ENCODE measurements at regions not wholly inside any gene's neighbourhood (a gene's known extent, or its start where the extent isn't known, plus 50 kb on each side); places are given as distances from the start of the nearest gene placed in this dataset.

- no peak for DNase-seq
These were observed 187.1 kb downstream of the BCOR start for GRCh38 chrX:39910651-39911050.

DNA sequence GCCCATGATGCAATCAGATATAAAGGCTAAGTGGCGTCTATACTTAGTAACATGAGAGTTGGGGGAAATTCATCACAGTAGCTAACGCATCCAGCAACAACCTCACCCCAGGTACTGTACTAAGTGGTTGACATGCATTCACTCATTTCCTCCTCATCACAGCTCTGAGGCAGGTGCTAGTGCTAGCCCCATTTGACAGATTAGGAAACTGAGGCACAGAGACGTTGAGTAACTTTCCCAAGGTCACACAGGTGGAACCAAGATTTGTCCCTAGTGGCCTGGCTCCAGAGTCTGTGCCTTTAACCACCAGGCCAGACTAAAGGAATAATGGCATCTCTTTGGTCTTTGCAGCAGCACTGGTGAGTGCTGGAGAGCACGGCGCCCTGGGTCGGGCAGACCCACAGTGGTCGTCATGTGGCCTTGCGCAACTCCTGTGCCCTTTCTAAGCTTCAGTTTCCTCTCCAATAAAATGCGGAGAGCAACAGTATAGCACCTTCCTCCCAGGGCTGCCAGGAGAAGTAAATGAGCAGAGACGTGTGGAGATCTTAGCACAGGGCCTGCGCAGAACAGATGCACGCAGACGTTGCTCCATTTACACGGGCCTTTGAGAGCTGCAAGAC lies 186.4 kb downstream of the BCOR start:
- no peak for DNase-seq

GRCh38 chrX:39912126-39912525 lies 185.6 kb downstream of the BCOR start:
- no peak for DNase-seq

DNA sequence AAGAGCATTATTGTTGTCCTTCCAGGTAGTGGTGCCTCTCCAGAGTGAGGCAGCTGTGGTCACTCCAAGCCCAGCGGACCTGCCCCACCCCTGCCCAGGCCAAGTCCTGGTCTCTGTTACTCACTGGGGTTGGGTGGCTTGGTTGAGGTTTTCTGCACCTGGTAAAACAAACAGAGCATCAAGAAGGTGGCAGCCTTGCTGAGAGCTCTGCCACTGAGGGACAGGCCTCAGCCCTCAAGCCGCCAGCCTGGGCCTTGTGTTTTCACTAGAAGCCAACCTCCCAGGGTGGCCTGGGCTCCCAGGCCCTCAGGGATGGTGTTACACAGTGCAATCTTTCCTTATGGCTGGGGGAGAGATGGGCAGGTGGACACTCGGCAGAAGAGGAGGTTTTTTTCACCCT lies 182.7 kb downstream of the BCOR start:
- no peak for DNase-seq

DNA sequence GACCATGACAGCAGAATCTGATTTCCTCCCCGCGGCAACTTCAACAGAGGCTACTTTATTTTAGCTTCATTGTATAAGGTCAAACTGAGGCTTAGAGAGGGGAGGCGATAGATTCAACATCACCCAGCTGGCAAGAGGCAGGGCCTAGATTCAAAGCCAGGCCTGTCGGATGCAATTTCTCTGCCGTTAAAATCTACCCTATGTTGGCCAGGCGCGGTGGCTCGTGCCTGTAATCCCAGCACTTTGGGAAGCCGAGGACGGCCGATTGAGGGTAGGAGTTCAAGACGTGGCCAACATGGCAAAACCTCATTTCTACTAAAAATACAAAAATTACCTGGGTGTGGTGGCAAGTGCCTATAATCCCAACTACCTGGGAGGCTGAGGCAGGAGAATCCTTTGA lies 182.2 kb downstream of the BCOR start:
- no peak for DNase-seq

- DNase-seq: no peak
These were observed 175.9 kb downstream of the BCOR start for GRCh38 chrX:39921838-39922237.

DNA sequence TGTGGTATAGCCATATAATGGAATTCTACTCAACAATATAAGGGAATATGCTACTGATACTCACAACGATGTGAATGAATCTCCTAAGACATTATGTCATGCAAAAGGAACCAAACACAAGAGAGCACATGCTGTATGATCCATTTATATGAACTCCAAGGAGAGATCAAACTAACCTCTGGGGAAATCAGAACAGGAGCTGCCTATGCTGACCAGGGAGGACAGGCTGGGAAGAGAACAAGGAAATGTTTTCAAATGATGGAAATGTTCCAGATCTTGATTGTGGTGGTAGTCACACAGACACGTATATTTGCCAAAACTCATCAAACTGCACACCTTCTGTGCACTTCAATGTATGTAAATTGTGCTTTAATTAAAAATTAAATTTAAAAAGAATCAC lies 175.3 kb downstream of the BCOR start:
- DNase-seq: no peak

DNA sequence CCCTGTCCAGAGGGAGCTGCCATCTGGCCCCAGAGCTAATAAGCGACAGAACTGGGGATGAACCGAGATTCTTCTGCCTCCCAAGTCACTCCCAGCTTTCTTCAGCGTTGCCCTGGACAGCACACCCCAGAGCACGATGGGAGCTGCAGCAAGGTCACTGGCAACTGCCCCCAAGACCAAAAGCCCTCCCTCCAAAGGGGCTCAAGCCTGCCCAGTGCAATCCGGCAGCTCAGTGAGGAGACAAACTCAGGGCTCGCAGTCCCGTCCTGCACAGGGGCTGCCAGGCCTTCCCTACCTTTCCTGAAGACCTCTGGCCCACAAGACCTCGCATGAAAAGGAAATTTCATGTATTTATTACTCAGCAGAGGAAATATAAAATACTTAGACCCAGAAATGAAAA lies 174.8 kb downstream of the BCOR start:
- no peak for DNase-seq

DNA sequence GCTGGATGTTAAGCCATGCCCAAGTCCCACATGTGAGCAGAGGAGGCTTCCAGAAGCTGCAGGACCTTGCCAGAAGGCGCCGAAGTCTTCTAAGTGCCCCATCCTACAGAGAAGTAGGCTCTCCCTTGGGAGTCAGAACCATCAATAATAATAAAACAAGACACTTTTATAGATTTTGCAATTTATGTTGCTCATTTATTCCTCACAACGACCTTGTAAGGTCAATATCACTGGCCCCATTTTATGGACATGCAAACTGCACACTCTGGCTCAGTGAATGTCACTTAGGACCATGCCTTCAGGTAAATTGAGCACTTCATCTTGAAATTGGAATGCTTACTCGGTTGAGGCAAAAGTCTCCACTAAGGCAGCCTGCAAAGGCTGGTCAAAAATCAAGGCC lies 170.4 kb downstream of the BCOR start:
- no peak for DNase-seq

DNA sequence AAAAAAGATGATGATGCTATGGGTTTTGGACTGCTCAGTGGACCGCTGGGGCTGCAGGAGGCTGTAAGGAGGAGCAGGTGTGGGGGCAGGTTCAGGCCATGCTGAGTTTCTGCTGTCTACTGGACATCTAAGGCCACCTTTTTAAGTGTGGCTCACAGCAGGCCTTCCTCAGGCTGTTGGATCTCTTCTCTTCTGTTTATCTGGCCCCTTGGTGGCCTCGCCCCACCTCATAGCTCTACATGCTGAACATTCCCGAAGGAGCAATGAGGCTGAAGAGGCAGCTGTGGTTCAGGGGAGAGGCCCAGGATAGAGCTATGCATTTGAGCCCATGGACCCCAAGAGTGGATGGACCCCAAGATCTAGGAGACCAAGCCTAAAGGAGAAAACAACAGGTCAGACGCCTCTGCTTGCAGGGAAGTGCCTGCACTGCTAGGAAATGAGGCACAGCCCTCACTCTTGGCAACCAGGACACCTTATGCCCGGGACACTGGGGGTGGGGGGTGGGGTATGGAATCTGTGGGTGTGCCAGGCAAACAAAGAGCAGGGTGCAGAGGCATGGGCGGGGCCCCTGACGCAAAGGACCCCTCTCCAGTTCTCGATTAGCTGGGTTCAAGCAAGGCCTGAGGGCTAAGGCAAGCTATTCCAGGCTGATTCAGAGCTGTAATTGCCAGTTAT lies 168.9 kb downstream of the BCOR start:
- no peak for DNase-seq

- no peak for DNase-seq
These were observed 168.3 kb downstream of the BCOR start for GRCh38 chrX:39929379-39930025.

DNA sequence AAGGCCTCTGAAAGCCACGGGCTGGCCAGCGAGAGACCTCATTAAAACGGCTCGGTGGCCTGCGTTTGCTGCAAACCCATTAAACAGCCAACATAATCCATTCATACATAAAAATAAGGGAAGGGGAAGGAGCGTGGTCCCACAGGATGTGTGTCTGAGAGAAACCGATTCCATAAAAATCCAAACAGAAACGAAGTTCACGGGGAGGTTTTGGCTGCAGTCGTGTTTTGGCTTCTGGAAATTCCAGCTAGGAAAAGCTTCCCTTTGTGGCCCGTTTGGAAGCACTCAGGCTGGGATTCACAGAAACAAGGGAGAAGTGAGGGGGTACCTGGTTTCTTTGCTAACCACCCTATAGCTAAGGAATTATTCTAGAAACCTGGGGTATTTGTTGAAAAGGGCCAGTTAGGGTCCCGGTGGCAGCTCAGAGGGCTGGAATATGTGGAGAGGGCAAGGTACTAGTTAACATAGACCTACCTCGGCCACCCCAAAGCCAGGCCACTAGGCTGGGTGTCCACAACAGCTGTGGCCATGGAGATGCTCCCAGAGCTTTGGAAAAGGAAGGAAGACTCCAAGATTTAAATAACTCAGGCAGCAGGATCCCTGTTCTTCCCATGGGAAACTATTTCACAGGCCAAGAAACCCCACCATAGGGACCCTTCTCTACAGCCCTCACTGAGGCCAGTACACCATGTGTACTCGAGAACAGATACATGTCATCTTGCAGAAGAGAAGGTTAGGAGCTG lies 166.8 kb downstream of the BCOR start:
- DNase-seq: no peak

DNA sequence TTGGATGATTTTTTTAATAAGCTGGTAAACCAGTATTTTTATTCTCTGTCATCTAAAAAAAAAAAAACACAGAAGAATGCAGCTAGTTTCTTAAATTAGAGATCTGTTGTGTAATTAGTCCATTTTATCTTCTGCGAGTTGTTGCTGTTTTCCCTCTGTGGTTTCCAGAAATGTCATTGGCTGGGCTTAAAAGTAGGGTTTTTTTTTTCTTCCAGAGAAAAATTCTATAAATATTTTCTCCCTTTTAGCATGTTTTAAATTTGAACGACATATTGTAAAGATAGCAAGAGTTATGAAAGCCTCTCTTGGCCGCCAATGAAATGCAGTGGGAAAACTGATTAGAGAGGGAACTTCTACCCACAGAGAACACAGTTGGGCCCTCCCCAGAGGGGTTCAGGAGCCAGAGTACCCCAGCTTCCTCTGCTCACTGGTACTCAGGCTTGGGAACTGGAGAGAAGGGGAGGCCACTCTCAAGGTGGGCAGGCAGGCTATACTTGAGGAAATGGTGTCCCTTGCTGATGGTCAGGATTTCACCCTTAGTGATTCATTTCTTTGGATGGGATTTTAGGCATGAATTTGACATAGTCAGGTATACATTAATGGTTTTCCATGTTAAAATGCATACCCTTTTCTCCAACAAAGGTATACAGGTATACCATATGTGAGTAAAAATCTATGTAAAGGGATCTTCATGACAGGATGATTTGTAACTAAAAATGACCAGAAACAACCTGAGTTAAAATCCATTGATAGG lies 166.1 kb downstream of the BCOR start:
- no peak for DNase-seq

DNA sequence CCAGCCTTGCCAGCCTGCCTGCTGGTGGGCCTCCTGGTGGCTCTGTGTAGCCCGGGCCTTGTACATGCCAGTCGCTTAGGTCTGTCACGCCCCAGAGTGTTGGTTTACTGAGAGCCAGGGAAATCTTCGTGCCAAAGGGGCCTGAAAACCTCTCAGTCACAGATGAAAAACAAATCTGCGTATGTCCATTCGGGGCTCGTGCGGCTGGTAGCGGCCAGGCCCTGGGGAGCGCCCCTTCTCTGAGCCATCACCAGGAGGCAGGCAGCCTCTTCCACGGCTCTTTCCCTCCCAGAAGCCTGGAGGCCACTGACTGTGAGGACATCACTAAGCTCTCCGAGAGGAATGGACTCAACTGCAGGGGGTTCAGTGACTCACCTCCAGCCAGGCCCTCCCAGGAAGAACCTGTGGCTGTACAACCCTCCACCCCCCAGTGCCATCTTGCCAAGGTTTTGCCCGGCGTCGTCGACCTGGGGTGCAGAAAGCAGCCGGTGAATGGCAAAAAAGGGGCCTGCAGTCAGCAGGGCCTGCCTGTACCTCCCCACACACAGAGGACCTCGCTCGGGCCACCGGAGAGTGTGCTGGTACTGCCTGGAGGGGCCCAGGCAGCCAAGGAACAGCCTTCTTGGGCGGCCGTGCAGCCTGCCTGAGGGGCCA lies 162.2 kb downstream of the BCOR start:
- DNase-seq: no peak

- DNase-seq: no peak
These were observed 160.6 kb downstream of the BCOR start for GRCh38 chrX:39936886-39937770.

GRCh38 chrX:39938466-39938865 lies 159.3 kb downstream of the BCOR start:
- no peak for DNase-seq

DNA sequence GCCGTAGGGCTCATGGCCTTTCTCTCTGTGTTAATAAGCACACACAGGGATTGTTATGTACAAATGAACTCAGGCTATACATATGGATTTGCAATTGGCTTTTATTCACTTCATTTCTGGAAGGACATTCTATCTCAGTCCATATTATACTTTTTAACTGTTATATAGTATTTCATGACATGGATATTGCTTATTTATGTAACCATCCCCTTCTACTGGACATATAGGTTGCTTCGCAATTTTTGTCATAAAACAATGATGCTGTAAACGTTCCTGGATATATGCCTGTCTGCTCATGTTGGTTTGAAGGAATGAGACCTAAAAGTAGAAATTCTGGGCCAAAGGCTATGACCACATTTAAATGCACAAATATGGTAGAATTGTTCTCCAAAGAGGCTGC lies 158.1 kb downstream of the BCOR start:
- DNase-seq: no peak

DNA sequence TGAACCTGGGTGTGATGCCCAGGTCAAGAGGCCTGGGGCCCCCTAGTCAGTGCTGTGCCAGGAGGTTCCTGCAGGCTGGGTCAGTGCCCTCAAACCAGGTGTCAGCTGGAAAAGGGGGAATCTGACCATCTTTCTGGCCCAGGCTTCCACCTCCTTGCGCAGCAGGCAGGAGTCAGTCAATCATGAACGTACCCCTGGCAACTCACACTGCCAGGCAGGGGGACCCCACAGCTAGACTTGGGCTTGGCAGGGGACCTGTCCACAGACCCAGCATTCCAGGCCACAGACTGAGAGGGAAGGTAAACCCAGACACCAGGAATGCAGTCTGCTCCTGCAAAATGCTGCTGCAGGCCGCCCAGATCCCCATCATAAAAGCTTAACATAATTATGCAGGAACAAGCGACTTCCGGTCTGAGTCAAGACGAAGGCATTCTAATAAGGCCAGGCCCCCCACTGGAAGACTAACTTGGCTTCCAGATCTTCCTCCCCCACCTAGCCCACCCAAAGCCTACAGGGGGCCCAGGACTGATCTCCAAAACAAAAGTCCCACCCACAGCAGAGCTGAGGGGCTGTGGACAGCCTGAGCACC lies 156.3 kb downstream of the BCOR start:
- no peak for DNase-seq

- no peak for DNase-seq
These were observed 153.3 kb downstream of the BCOR start for GRCh38 chrX:39944416-39944815.

DNA sequence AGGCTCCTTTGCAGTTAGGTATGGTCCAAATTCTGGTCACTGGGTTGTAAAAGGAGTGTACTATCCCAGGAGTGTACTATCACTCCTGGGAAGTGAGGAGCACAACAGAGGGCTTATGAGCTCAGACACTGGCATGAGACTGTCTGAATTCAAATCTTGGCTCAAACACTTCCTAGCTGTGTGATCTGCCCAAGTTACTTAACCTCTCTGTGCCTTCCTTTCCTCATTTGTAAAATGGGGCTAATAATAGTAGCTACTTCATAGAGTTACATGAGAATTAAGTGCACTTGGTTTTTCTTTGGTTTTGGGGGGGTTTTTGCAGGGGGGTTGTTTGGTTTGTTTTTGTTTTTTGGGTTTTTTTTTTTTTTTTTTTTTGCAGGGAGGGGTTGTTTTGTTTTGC lies 152.0 kb downstream of the BCOR start:
- DNase-seq: no peak

- DNase-seq: no peak
These were observed 150.9 kb downstream of the BCOR start for GRCh38 chrX:39946822-39947221.

Measured in NCI-H2081 treated with DMSO at 0.1 percent for 48 hours (cell line).